ENCODE measurements at regions not wholly inside any gene's neighbourhood (a gene's known extent, or its start where the extent isn't known, plus 50 kb on each side); places are given as distances from the start of the nearest gene placed in this dataset.

GRCh38 chr1:218081358-218081757 lies 203.7 kb upstream of the RRP15 start:
- TF ChIP-seq CTCF (IDR thresholded peaks at IDR 0.05) (no peak), POLR2A (IDR thresholded peaks at IDR 0.05) (no peak)
